GM19438 (cell line): ENCODE measurements at regions not wholly inside any gene's neighbourhood (a gene's known extent, or its start where the extent isn't known, plus 50 kb on each side); places are given as distances from the start of the nearest gene placed in this dataset.

Experiments used
- ATAC-seq: cut with Tn5 transposase; IDR thresholded peaks from one replicate; pipeline ENCODE4 v1.9.1; 2021; ENCODE audit warnings: low read depth; ENCODE audit not compliant: unreplicated experiment

DNA sequence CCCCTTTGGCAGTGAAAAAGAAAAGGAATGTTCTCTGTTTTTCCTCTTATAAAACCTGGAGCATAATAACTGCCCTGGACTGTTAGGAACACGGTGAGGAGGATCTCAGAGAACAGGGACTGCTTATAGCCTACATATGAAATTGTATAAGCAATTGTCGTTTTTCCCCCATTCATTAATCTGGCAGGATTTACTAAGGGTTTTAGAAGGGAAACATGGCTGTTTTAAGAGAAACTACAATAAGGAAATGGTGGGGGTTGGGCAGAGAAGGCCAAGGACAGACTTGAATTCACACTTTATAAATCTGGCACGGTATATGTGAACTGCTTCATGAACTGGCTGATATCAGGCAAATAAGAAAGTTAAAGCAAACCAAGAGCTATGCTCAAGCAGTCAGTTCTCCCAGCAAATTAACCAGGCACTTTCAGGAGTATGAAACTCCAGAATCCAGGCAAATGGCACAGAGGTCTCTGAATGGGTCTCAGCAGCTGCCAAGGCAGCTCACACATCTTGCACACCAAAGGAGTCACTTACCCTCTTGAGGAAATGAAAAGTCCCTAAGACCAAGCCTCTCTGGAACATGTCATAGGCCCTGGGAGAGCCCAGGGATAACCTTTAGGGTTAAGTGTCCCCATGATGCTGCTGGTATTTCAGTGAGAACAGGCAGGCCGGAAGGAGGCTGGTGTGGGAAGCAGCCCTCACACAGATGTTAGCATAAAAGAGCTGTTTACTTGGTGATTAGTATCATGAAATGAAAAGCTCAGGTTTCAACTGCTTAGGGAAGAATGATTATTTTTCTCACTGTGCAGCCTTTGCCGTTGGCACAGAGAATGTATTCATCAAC, 260.5 kb upstream of the MARCKS start:
- ATAC-seq = no peak

DNA sequence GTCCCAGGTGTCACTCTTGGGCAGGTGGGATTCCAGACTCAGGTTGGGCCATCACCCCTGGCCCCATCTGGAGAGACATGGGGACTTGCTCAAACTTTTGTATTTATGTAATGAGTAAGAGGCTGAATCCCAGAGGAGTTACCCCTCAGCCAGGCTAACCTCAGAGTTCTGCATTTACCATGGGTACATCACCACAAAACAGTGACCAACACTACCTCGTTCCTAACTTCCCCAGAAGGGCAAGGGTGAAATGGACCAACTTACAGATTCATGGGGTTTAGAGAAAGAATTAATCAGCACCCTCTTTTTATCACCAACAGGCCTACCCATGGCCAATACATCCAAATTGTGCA, 259.9 kb upstream of the MARCKS start:
- ATAC-seq = no peak

DNA sequence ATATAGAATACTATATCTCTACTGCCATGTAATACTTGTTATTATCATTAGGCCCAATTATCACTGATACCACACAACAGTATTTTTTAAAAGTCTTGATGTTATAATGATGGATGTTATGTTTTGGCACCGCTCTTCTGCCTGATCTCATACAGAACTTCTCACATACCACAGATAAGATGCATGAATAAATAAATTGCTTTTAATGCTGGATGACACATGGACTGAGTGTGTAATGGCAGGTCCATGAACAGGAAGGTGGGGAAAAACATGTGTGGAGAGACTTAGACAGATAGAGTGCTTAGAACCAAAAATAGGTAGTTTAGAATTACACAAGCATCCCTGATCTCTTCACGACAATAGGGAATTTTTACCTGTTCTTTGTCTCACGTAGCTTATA, 258.4 kb upstream of the MARCKS start:
- ATAC-seq = no peak

DNA sequence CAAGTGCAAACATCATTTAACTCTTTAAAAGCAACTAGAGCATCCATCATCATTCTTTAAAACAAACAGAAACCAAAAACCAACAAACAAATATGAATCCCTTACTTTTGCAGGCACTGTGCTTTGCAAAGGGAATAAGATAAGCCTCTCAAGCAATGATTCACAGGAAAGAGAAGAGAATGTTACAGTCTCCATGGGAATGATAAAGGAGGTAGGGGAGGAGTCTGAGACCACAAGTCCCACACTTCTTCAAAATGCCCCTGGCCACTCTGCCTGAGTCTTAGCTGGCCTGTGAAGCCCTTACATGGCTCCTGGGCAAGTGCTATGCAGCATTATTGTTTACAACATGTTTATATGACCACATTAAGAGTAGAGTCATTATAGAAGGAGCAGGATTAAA, 257.7 kb upstream of the MARCKS start:
- ATAC-seq = no peak

DNA sequence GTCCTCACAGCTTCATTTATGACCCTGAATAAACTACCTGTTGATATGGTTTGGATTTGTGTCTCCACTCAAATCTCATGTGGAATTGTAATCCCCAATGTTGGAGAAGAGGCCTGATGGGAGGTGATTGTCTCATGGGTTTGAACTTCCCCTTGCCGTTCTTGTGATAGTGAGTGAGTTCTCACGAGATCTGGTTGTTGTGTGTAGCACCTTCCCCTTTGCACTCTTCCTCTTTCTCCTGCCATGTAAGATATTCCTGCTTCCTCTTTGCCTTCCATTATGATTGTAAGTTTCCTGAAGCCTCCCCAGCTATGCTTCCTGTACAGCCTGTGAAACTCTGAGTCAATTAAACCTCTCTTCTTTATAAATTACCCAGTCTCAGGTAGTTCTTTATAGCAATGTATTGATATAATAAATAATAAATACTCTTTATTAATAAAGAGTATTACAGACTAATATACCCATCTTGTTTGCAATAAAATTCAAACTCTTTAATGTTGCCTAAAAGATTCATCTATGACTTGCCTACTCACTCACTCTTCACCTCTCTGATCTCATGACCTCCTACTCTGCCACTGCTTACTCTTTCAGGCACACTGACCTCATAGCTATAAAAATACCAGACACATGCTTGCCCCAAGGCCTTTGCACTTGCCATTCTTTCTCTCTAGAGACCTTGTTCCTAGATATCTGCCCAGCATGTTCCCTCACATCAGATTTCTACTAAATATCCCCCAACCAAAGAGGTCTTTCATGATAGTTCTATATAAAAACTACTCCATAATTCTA, 256.4 kb upstream of the MARCKS start:
- ATAC-seq = no peak

DNA sequence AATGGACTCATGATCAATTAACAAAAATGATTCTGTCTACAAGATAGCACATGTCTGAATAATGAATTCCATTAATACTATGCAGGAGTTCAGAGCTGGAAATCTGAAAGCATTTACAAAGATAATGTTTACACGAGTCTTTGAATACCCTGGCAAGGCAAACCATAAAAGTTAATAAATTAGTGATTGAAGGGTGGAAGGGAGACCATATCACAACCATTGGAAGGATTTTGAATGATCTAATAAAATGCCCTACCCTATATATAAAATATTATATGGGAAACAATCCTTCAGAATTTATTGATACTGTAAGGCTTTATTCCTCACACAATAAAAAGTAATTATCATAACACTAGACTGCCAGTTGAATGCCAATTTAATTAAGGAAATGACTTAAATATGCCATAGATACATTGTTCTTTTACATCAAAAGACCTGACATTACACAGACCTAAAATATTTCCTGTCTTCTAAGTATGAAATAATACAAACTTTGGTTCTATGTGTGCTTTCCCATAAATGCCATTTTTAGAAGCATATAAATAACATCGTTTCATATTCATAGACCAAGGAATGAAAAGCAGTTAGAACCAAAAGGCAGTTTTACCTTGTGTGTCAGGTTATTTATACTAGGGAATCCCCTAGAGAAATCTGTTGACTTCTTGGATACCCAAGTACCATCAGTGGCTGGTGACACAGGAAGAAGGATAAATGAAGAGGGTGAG, 249.2 kb upstream of the MARCKS start:
- ATAC-seq = no peak

DNA sequence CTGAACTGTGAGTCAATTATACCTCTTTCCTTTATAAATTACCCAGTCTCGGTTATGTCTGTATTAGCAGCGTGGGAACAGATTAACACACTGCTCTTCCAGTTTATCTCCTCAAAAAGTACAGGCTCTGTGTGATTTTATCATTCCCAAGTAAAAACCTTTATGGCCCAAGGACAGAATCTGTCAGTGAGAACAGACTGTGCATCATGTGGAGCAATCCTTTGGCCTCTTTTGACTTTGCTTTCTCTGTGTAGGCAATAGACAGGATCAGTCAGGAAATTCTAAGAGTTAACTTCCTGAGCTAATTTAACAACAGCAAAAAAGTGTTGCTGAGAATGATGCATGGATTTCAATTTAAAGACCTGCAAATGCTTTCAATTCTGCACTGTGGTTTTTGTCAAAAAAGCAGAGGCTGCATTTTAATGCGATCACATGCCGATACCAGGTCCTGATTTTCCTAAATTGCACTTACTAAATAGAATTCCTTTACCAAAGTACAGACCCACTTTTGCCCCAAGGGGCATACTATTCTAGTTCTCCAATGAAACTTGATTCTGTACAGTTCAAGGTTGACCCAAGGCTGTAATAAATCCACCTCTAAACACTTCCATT, 246.7 kb upstream of the MARCKS start:
- ATAC-seq = no peak

DNA sequence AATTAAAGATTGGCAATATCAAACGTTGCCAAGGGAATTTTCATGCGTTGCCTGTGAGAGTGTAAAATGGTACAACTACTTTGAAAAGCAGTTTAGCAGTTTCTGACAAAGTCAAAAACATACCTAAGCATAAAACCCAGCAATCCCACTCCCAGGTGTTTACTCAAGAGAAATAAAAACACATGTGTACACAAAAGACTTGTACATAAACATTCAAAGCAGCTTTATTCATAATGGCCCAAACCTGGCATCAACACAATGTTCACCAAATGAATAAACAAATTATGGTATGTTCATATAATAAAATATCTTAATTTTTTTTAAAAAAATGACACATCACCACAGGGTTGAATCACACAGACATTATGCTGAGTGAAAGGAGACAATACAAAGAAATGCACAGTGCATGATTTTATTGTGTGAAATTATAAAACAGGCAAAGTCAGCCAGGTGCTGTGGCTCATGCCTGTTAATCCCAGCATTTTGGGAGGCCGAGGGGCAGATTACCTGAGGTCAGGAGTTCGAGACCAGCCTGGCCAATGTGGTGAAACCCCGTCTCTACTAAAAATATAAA, 240.4 kb upstream of the MARCKS start:
- ATAC-seq = no peak

DNA sequence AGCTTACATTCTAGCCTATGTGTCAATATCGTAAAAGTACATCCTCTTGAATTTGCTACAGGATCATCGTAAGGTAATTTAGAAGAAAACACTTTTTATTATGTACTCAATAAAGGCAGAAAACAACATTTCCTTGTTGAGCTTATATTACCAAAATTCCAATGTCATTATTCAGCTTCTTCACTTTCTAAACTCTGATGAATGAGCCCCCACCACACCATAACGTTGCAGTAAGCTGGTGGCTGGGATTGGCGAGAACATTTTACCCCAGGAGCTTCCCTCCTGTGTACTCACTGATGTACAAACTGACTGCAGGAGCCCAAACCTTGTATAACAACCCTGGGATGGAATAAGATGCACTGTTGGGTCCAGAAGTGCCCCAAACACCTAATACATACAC, 238.1 kb upstream of the MARCKS start:
- ATAC-seq = no peak

DNA sequence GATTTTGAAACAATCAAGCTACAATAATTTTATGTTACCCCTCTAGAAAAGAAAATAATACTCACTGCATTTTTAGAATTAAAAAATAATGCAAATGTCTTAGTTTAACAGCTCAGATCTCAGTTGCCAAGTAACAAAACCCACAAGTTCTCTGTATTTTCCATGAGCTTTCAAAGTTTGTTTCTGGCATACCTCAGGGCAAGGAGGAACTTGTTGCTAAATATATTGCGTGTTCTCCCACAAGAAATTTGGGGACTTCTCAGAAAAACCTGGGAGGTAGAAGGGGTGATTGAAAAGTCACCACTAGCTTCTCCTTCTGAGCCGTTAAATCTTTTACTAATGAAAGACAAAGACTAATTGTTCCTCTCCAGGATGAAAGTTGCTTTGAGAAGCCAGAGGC, 236.8 kb upstream of the MARCKS start:
- ATAC-seq = no peak

DNA sequence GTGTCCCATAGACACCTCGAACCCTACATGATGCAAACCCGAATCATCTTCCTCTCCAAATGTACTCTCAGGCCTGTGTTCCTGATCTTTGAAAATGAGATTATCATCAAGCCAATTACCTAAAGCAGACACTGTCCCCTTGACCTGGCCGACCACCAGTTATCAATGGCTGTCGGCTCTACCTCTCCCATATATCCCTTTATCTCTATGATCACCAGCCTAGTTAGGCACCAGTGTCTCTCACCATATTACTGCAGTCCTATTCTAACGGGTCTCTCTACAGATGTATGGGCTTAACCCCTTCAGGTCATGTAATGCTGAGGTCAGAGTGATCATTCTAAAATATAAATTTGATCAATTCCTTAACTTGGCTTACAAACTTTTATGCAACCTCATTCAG, 234.9 kb upstream of the MARCKS start:
- no peak for ATAC-seq

DNA sequence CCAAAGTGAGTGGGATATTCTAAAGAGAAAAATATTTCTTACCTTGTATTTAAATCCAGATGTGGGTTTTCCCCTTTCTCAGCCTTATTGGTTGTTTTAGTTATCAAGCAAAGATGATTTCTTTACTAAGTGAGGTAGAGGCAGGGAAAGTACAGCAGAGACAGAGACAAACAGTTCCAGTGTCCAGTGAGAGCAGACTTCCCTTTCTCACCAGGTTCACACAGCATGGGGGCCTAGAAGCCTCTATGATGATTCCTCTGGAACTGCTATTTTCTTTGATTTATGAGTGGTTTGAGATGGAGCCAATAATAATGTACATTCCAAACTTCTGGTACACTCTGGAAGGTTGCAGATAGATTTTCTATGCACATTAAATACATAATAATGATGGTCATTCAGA, 234.0 kb upstream of the MARCKS start:
- no peak for ATAC-seq

DNA sequence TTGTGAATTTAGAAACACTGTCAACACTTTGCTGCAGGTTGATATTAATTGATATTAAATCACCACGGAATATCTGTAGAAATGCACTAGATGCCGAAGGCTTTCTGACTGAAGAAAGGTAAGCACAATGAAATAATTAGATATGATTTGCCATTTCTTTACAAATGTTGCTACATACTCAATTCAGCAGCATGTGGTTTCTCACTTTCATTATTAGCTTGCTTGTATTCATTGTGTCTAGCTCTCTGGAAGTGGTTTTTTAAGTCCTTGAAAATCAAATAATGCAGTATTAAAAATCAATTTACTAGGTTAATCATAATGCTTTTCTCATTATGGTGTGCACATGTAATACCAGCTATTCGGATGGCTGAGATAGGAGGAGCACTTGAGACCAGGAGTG, 231.3 kb upstream of the MARCKS start:
- peak; percentile 35 for ATAC-seq

DNA sequence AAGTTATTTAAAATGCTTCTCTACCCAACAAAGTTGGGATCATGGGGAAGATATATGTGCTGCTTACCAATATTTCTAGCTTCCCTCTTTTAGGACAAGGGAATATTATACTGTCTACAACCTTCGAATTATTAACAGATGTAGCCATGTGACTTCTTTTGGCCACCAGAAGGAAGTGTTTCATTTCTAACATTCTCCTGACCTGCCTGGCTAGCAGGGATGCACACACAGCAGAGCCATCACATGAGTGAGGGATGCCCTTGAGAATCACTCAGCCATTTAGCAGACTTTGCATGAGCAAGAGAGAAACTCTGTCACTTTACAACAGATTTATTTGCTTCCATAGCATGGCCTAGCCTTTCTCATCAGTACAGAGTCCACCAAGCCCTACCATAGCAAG, 230.7 kb upstream of the MARCKS start:
- peak; percentile 31 for ATAC-seq

DNA sequence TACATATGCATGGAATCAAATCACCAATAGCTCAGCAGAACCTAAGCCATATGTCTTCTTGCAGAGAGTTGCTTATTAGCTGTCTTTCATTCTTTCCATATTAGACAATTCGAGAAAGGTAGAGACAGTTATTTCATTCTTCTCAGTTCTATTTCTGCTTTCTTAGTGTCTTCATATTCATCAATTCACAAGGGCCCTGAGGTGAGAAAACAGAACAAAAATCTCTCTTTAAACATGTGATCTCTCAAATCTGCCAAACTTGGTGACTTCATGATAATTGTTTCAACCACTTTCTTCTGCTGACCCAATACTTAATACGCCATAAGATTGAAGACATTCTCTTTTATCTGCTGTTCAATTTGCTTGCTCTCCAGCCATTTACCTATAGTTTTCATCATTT, 229.7 kb upstream of the MARCKS start:
- ATAC-seq = no peak

DNA sequence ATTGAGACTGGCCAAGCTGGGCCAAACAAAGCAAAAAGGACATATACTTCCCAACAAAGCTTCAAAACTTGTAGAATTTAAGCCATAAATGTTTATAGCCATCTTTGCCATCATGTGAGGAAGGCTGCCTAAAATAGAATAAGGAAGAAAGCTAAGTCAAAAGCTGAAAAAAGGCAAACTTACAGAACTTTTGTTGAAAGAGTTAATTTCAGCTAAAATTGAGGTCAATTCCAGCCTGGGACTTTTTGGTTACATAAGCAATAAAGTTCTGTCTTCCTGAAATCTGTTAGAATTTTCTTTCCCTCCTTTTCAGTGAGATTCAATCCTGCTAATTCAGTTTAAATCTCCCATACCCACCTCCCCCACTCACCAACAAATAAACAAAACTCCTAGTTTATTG, 227.9 kb upstream of the MARCKS start:
- ATAC-seq = no peak

DNA sequence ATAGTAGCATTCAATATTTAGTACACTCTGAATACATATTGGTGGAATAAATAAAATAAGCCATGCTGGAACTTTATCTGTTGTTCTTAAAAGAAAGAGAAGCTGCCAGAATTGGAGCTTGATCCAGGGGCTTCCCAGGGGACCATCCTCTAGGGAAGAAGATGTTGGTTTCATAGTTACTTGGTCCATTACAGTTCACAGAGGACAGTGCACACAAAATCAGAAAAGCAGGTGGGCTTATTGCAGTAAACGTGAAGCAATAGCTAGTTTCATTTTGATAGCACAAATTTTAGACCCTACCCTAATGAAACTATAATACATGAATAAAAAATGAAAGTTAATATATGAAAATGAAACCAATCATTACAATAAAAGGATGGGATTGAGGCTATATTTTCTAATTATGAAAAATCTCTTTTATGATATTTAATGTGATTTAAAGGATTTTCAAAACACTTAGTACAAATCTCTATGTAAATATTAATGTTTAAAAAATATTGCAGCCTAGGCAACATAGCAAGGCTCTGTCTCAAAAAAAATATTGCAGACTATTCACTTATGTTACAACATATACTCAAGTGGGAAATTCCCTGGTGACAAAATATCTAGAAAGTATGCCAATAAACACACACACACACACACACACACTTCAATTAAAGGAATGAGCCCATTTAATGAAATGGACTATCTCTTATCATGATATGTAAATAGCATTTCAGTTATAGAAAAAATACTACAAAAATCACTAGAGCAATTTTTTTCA, 227.0 kb upstream of the MARCKS start:
- no peak for ATAC-seq

DNA sequence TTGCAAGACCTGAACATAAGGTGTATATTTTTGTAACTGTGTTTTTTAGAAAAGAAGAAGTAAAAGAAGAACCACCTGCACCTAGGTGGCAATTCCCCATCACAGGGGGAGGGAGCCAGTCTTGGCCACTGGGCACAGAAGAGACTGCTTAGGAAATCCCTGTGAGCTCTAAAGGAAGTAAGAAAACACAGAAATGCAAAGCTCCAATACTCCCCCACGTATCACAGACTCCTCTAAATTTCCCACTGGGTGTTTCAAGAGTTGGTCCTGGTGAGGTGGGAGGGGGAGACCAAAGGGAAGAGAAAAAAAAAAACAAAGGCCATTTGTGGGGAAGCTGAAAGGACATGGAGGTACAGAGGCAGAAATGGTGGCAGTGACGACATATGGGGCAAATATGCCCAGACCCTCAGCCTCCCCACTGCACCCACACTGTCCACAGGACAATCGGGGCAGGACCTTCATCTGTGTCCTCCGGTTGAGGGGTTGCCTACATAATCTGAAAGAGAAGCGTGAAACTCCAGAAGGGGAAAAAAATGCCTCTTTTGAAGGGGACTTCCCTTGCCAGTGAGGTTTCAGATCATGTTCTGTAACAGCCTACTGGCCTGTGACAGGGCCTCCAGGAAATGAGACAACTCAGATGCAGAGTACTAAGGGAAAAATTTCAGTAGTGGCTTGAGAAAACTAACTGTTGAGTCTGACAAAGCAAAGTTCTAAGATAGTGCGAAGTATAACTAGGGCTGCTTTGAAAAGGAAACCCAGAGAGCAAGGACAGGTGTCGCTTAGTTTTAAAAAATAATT, 226.2 kb upstream of the MARCKS start:
- ATAC-seq = peak; percentile 59

DNA sequence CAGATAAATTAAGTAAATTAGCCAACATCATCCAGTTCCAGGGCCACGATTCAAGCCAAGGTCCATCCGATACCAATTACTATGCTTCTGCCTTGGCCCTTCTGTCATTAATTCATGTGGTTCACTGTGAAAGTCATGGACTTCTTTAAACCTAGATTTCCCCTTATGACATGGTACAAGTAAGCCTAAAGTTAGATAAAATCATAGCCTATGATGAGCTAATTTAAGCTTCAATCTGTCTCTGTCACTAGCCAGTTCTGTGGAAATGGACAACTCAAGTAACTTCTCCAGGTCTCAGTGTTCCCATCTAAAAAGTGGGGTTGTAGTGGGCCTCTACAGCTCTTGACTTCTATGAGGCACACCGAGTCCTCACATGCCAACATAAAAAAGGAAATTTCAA, 225.5 kb upstream of the MARCKS start:
- ATAC-seq = no peak
